HEK293 (cell line): ENCODE measurements at regions not wholly inside any gene's neighbourhood (a gene's known extent, or its start where the extent isn't known, plus 50 kb on each side); places are given as distances from the start of the nearest gene placed in this dataset.
"Not testable (repeated sequence)": the region's sequence is repeated elsewhere in the genome, so short reads cannot be mapped to it uniquely, and the experiment has no call there.

Experiments used
- CTCF ChIA-PET: fragments of 350-600 bp; formaldehyde crosslinking; extraction: SDS; loops from one replicate; lab custom pipeline; 2021; ENCODE audit warnings: antibody characterized with exemption; lab: Yijun Ruan, JAX
- POLR2A ChIA-PET: fragments of 300-600 bp; formaldehyde crosslinking; extraction: SDS; loops from one replicate; lab custom pipeline; 2020; ENCODE audit warnings: antibody characterized with exemption, inconsistent platforms; lab: Yijun Ruan, JAX
- H3K27ac ChIP-seq: fragments of 200-500 bp; sonication (Bioruptor generic); 2 replicates; pipeline ENCODE4 v1.5.1; 2014; ENCODE audit warnings: low read depth, low read length, control low read depth, inconsistent platforms; ENCODE audit errors: extremely low read depth
- H3K36me3 ChIP-seq, 2 experiments: fragments of 200-500 bp in 1 of 2; sonication (Bioruptor generic) in 1 of 2; 1 replicate in 1 of 2; 2 replicates in 1 of 2; pipeline ENCODE4 v1.5.1; 2014 to 2017; ENCODE audit warnings: inconsistent platforms in 2 of 2, low read length in 2 of 2; ENCODE audit not compliant: control insufficient read depth in 2 of 2, insufficient read depth in 1 of 2
- H3K4me1 ChIP-seq: fragments of 200-500 bp; sonication (Bioruptor generic); 2 replicates; pipeline ENCODE4 v1.5.1; 2014; ENCODE audit warnings: mild to moderate bottlenecking, low read length, inconsistent platforms; ENCODE audit not compliant: control insufficient read depth, insufficient read depth
- H3K4me3 ChIP-seq: 2 replicates; pipeline ENCODE4 v1.5.1; 2011; ENCODE audit warnings: low read depth, mild to moderate bottlenecking, control low read depth, low read length, moderate library complexity
- H3K9me3 ChIP-seq: fragments of 200-500 bp; sonication (Bioruptor generic); 2 replicates; pipeline ENCODE4 v1.5.1; 2014; ENCODE audit warnings: low read depth, low read length, inconsistent platforms; ENCODE audit not compliant: control insufficient read depth, insufficient read depth
- BCL11A ChIP-seq: fragments of 450-650 bp; formaldehyde crosslinking; IDR thresholded peaks from 2 replicates; pipeline ENCODE4 v1.5.1; 2016; ENCODE audit warnings: low read depth, missing biosample characterization, missing genetic modification characterization
- GFI1B ChIP-seq: fragments of 450-650 bp; formaldehyde crosslinking; IDR thresholded peaks from 2 replicates; pipeline ENCODE4 v1.5.1; 2016; ENCODE audit warnings: missing biosample characterization, missing genetic modification characterization
- GLI2 ChIP-seq: fragments of 450-650 bp; formaldehyde crosslinking; IDR thresholded peaks from 2 replicates; pipeline ENCODE4; 2017; ENCODE audit warnings: missing biosample characterization, missing genetic modification characterization, low read depth, borderline replicate concordance
- KLF10 ChIP-seq: fragments of 450-650 bp; IDR thresholded peaks from 2 replicates; pipeline ENCODE4 v1.5.1; 2018; ENCODE audit warnings: missing biosample characterization, mild to moderate bottlenecking, missing genetic modification characterization
- KLF17 ChIP-seq: fragments of 450-650 bp; formaldehyde crosslinking; IDR thresholded peaks from 2 replicates; pipeline ENCODE4 v1.5.1; 2016; ENCODE audit warnings: missing biosample characterization, missing genetic modification characterization
- YY2 ChIP-seq: fragments of 450-650 bp; formaldehyde crosslinking; IDR thresholded peaks from 2 replicates; pipeline ENCODE4 v1.5.1; 2016; ENCODE audit warnings: missing biosample characterization, missing genetic modification characterization
- ZBTB17 ChIP-seq: fragments of 450-650 bp; formaldehyde crosslinking; IDR thresholded peaks from 2 replicates; pipeline ENCODE4 v1.5.1; 2016; ENCODE audit warnings: missing biosample characterization, missing genetic modification characterization
- ZBTB44 ChIP-seq: fragments of 450-650 bp; IDR thresholded peaks from 2 replicates; pipeline ENCODE4 v1.5.1; 2018; ENCODE audit warnings: missing biosample characterization, mild to moderate bottlenecking, missing genetic modification characterization
- ZFP41 ChIP-seq: fragments of 450-650 bp; formaldehyde crosslinking; IDR thresholded peaks from 2 replicates; pipeline ENCODE4 v1.5.1; 2016; ENCODE audit warnings: missing biosample characterization, missing genetic modification characterization, borderline replicate concordance
- ZNF155 ChIP-seq: fragments of 450-650 bp; formaldehyde crosslinking; IDR thresholded peaks from 2 replicates; pipeline ENCODE4 v1.5.1; 2016; ENCODE audit warnings: missing biosample characterization, missing genetic modification characterization
- ZNF2 ChIP-seq: fragments of 450-650 bp; formaldehyde crosslinking; IDR thresholded peaks from 2 replicates; pipeline ENCODE4 v1.5.1; 2016; ENCODE audit warnings: missing biosample characterization, missing genetic modification characterization
- ZNF26 ChIP-seq: fragments of 450-650 bp; formaldehyde crosslinking; IDR thresholded peaks from 2 replicates; pipeline ENCODE4 v1.5.1; 2016; ENCODE audit warnings: missing biosample characterization, missing genetic modification characterization
- ZNF548 ChIP-seq: fragments of 450-650 bp; formaldehyde crosslinking; IDR thresholded peaks from 2 replicates; pipeline ENCODE4 v1.5.1; 2016; ENCODE audit warnings: missing biosample characterization, missing genetic modification characterization
- ZNF768 ChIP-seq: fragments of 450-650 bp; formaldehyde crosslinking; IDR thresholded peaks from 2 replicates; pipeline ENCODE4 v1.5.1; 2018; ENCODE audit warnings: missing biosample characterization, mild to moderate bottlenecking, missing genetic modification characterization
- ZNF776 ChIP-seq: fragments of 450-650 bp; formaldehyde crosslinking; IDR thresholded peaks from 2 replicates; pipeline ENCODE4 v1.5.0; 2017; ENCODE audit warnings: missing biosample characterization, missing genetic modification characterization, borderline replicate concordance
- ZSCAN30 ChIP-seq: fragments of 450-650 bp; IDR thresholded peaks from 2 replicates; pipeline ENCODE4 v1.5.1; 2018; ENCODE audit warnings: missing biosample characterization, mild to moderate bottlenecking, missing genetic modification characterization, moderate library complexity
- TF ChIP-seq, protein P1 (sequence below): fragments of 450-650 bp; formaldehyde crosslinking; IDR thresholded peaks from 2 replicates; pipeline ENCODE4 v1.5.1; 2016; ENCODE audit warnings: missing biosample characterization, missing genetic modification characterization
- TF ChIP-seq, protein P2 (sequence below): fragments of 450-650 bp; formaldehyde crosslinking; IDR thresholded peaks from 2 replicates; pipeline ENCODE4 v1.5.1; 2016; ENCODE audit warnings: missing biosample characterization, missing genetic modification characterization
- TF ChIP-seq, protein P3 (sequence below): fragments of 450-650 bp; formaldehyde crosslinking; IDR thresholded peaks from 2 replicates; pipeline ENCODE4 v1.5.0; 2017; ENCODE audit warnings: missing biosample characterization, missing genetic modification characterization, borderline replicate concordance

GRCh38 chr12:90543841-90544240 is 411.1 kb downstream of the CCER1 start:
- POLR2A ChIA-PET, result no interaction called here
- Histone ChIP-seq H3K4me1 (no peaks in the 10 kb centered on the region), H3K27ac (no peak overlapping the region), H3K9me3 (no peaks in the 10 kb centered on the region), H3K36me3 (no peaks in the 10 kb centered on the region), H3K4me3 (no peak overlapping the region)
- CTCF ChIA-PET, result no interaction called here
- no peak for TF ChIP-seq YY2 (tag by site-specific recombination)

GRCh38 chr12:90543374-90543773 is 411.6 kb downstream of the CCER1 start:
- no peak overlapping the region for H3K4me3 ChIP-seq
- no peaks in the 10 kb centered on the region for H3K36me3 ChIP-seq
- H3K9me3 ChIP-seq, result no peaks in the 10 kb centered on the region
- POLR2A ChIA-PET, result no interaction called here
- TF ChIP-seq KLF17 (tag by site-specific recombination) (no peak), ZNF776 (tag by site-specific recombination) (no peak), ZBTB17 (no peak), ZNF26 (tag by site-specific recombination) (no peak), ZBTB44 (tag by site-specific recombination) (no peak), GLI2 (tag by site-specific recombination) (no peak), ZNF768 (tag by site-specific recombination) (no peak), GFI1B (tag by site-specific recombination) (no peak), KLF10 (tag by site-specific recombination) (no peak), ZNF155 (no peak), ZFP41 (tag by site-specific recombination) (no peak), ZNF548 (tag by site-specific recombination) (no peak), ZNF2 (no peak), ZSCAN30 (tag by site-specific recombination) (no peak), BCL11A (tag by site-specific recombination) (no peak)
- TF ChIP-seq, protein P1, sequence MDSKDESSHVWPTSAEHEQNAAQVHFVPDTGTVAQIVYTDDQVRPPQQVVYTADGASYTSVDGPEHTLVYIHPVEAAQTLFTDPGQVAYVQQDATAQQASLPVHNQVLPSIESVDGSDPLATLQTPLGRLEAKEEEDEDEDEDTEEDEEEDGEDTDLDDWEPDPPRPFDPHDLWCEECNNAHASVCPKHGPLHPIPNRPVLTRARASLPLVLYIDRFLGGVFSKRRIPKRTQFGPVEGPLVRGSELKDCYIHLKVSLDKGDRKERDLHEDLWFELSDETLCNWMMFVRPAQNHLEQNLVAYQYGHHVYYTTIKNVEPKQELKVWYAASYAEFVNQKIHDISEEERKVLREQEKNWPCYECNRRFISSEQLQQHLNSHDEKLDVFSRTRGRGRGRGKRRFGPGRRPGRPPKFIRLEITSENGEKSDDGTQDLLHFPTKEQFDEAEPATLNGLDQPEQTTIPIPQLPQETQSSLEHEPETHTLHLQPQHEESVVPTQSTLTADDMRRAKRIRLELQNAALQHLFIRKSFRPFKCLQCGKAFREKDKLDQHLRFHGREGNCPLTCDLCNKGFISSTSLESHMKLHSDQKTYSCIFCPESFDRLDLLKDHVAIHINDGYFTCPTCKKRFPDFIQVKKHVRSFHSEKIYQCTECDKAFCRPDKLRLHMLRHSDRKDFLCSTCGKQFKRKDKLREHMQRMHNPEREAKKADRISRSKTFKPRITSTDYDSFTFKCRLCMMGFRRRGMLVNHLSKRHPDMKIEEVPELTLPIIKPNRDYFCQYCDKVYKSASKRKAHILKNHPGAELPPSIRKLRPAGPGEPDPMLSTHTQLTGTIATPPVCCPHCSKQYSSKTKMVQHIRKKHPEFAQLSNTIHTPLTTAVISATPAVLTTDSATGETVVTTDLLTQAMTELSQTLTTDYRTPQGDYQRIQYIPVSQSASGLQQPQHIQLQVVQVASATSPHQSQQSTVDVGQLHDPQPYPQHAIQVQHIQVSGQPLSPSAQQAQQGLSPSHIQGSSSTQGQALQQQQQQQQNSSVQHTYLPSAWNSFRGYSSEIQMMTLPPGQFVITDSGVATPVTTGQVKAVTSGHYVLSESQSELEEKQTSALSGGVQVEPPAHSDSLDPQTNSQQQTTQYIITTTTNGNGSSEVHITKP (tag by site-specific recombination), result no peak
- TF ChIP-seq, protein P2, sequence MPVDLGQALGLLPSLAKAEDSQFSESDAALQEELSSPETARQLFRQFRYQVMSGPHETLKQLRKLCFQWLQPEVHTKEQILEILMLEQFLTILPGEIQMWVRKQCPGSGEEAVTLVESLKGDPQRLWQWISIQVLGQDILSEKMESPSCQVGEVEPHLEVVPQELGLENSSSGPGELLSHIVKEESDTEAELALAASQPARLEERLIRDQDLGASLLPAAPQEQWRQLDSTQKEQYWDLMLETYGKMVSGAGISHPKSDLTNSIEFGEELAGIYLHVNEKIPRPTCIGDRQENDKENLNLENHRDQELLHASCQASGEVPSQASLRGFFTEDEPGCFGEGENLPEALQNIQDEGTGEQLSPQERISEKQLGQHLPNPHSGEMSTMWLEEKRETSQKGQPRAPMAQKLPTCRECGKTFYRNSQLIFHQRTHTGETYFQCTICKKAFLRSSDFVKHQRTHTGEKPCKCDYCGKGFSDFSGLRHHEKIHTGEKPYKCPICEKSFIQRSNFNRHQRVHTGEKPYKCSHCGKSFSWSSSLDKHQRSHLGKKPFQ (tag by site-specific recombination), result no peak
- TF ChIP-seq, protein P3, sequence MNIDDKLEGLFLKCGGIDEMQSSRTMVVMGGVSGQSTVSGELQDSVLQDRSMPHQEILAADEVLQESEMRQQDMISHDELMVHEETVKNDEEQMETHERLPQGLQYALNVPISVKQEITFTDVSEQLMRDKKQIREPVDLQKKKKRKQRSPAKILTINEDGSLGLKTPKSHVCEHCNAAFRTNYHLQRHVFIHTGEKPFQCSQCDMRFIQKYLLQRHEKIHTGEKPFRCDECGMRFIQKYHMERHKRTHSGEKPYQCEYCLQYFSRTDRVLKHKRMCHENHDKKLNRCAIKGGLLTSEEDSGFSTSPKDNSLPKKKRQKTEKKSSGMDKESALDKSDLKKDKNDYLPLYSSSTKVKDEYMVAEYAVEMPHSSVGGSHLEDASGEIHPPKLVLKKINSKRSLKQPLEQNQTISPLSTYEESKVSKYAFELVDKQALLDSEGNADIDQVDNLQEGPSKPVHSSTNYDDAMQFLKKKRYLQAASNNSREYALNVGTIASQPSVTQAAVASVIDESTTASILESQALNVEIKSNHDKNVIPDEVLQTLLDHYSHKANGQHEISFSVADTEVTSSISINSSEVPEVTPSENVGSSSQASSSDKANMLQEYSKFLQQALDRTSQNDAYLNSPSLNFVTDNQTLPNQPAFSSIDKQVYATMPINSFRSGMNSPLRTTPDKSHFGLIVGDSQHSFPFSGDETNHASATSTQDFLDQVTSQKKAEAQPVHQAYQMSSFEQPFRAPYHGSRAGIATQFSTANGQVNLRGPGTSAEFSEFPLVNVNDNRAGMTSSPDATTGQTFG (tag by site-specific recombination), result no peak
- CTCF ChIA-PET, result no interaction called here
- H3K4me1 ChIP-seq, result no peaks in the 10 kb centered on the region
- H3K27ac ChIP-seq, result no peak overlapping the region

- H3K4me3 ChIP-seq, POLR2A ChIA-PET, H3K27ac ChIP-seq, H3K36me3 ChIP-seq, CTCF ChIA-PET, H3K4me1 ChIP-seq, H3K9me3 ChIP-seq: not testable (repeated sequence)
Observed at GRCh38 chr12:90542852-90543251, 412.1 kb downstream of the CCER1 start.
